Gastrocnemius medialis (tissue), 4 donors: ENCODE measurements at regions not wholly inside any gene's neighbourhood (a gene's known extent, or its start where the extent isn't known, plus 50 kb on each side); places are given as distances from the start of the nearest gene placed in this dataset.

Experiments used
- CTCF ChIP-seq, 5 experiments: fragments of 450-650 bp in 3 of 5; fragments of 200-600 bp in 2 of 5; sonication (generic) in 2 of 5; IDR thresholded peaks in 4 of 5; conservative IDR thresholded peaks in 1 of 5; 1 replicate in 4 of 5; 2 replicates in 1 of 5; pipeline ENCODE4 v1.5.1; 2016 to 2019; ENCODE audit warnings: antibody characterized with exemption in 5 of 5, mild to moderate bottlenecking in 3 of 5, moderate library complexity in 3 of 5
- POLR2A ChIP-seq, 2 donors: fragments of 450-650 bp; IDR thresholded peaks; one replicate each; pipeline ENCODE4 v1.6.1; 2017; ENCODE audit warnings: antibody characterized with exemption in 2 of 2, mild to moderate bottlenecking in 2 of 2, moderate library complexity in 2 of 2

- TF ChIP-seq CTCF (IDR thresholded peaks at IDR 0.05 in 4 of 5, conservative IDR thresholded peaks at IDR 0.05 in 1 of 5), result no peak
- no peak for TF ChIP-seq POLR2A (IDR thresholded peaks at IDR 0.05)
Measured at GRCh38 chr4:25494166-25494565, 117.1 kb downstream of the ANAPC4 start.
